ENCODE measurements at regions not wholly inside any gene's neighbourhood (a gene's known extent, or its start where the extent isn't known, plus 50 kb on each side); places are given as distances from the start of the nearest gene placed in this dataset.

DNA sequence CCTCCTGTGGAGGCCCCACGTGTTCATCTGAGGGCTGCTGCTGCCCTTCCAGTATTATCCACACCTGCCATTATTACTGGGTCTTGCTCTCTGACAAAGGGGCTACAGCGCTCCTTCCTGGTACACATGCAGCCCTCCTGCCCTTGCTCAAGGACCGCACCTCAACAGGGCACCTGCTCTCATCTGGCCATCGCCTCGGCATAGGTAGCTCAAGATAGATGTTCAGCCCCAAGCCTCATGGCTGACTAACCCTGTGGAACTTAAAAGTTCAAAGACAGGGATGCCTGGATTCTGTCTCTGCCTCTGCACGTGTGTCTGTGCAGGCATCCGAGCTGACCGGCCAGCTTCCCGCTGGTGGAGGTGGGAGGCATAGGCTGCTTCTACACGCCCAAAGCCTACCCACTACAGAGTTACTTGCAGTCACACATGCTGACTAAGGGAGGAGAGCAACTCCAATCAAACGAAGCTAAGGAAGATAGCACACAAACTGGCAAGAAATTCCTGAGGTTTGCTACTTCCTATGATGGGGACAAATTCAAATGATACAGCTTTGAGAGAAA, 152.5 kb upstream of the ATP10A start:
- POLR2A ChIA-PET, result no interaction called here
- TF ChIP-seq MAFK (IDR thresholded peaks at IDR 0.05; ENCODE audit: partially characterized antibody) (no peak), NPAS2 (CRISPR knock-in tag; IDR thresholded peaks at IDR 0.05; ENCODE audit: borderline replicate concordance) (no peak), RNF2 (IDR thresholded peaks at IDR 0.05; ENCODE audit: borderline replicate concordance, low read depth) (no peak), NR3C1 (IDR thresholded peaks at IDR 0.05) (no peak), CHD4 (IDR thresholded peaks at IDR 0.05; ENCODE audit: borderline replicate concordance) (no peak), FOSL2 (IDR thresholded peaks at IDR 0.05) (no peak), FOSL2 (CRISPR knock-in tag; IDR thresholded peaks at IDR 0.05) (no peak), ESRRA (IDR thresholded peaks at IDR 0.05; ENCODE audit: borderline replicate concordance, low read length) (no peak), HEYL (CRISPR knock-in tag; IDR thresholded peaks at IDR 0.05) (no peak), HOXB5 (CRISPR knock-in tag; IDR thresholded peaks at IDR 0.05) (no peak), ELK1 (IDR thresholded peaks at IDR 0.05; ENCODE audit: low read depth, low read length) (no peak), FOXS1 (CRISPR knock-in tag; IDR thresholded peaks at IDR 0.05) (no peak), CBX2 (IDR thresholded peaks at IDR 0.05; ENCODE audit: borderline replicate concordance, low read depth) (no peak), POLR2A (IDR thresholded peaks at IDR 0.05; ENCODE audit: low read length) (no peak), ZSCAN20 (CRISPR knock-in tag; IDR thresholded peaks at IDR 0.05) (no peak), RCOR1 (IDR thresholded peaks at IDR 0.05; ENCODE audit: low read depth, low read length) (no peak), TFCP2L1 (CRISPR knock-in tag; IDR thresholded peaks at IDR 0.05) (no peak), HOXB13 (CRISPR knock-in tag; IDR thresholded peaks at IDR 0.05; ENCODE audit: low read depth) (no peak), GATA3 (IDR thresholded peaks at IDR 0.05; ENCODE audit: borderline replicate concordance) (no peak), FOSB (CRISPR knock-in tag; IDR thresholded peaks at IDR 0.05) (no peak)
- TF ChIP-seq, protein P1, sequence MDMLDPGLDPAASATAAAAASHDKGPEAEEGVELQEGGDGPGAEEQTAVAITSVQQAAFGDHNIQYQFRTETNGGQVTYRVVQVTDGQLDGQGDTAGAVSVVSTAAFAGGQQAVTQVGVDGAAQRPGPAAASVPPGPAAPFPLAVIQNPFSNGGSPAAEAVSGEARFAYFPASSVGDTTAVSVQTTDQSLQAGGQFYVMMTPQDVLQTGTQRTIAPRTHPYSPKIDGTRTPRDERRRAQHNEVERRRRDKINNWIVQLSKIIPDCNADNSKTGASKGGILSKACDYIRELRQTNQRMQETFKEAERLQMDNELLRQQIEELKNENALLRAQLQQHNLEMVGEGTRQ (IDR thresholded peaks at IDR 0.05), result no peak

GRCh38 chr15:26013981-26014380, 150.9 kb upstream of the ATP10A start:
- H3K9me3 ChIP-seq, result no peaks in the 10 kb centered on the region
- POLR2A ChIA-PET, result no interaction called here
- no peak for DNase-seq (ENCODE audit: low read depth in 1 of 2, low spot score in 1 of 2)

More for the DNA sequence above, 152.5 kb upstream of the ATP10A start:
- no peak overlapping the region for H3K27ac ChIP-seq
- 54% methylated on average over 9 of the region's 11 CpGs for WGBS (ENCODE audit: missing lambda C conversion rate)
- ATAC-seq (no peak), FAIRE-seq (no peak), DNase-seq (ENCODE audit: low read depth in 1 of 2, low spot score in 1 of 2) (no peak)
- no peak overlapping the region for H3K4me3 ChIP-seq
- H3K4me1 ChIP-seq, result no peaks in the 10 kb centered on the region
- H3K4me2 ChIP-seq, result no peak overlapping the region
- CTCF ChIA-PET, result no interaction called here
- H3K9me3 ChIP-seq, result no peaks in the 10 kb centered on the region

More at GRCh38 chr15:26013981-26014380, 150.9 kb upstream of the ATP10A start:
- FAIRE-seq (no peak), ATAC-seq (no peak)
- CTCF ChIA-PET, result no interaction called here
- TF ChIP-seq EHF (CRISPR knock-in tag; IDR thresholded peaks at IDR 0.05) (no peak), HES2 (IDR thresholded peaks at IDR 0.05) (no peak), KDM5A (IDR thresholded peaks at IDR 0.05) (no peak), PHF8 (IDR thresholded peaks at IDR 0.05; ENCODE audit: borderline replicate concordance, low read depth) (no peak), NR3C1 (IDR thresholded peaks at IDR 0.05) (no peak), FOXS1 (CRISPR knock-in tag; IDR thresholded peaks at IDR 0.05) (no peak), CBX2 (IDR thresholded peaks at IDR 0.05; ENCODE audit: borderline replicate concordance, low read depth) (no peak), ZNF302 (CRISPR knock-in tag; IDR thresholded peaks at IDR 0.05) (no peak), JUN (IDR thresholded peaks at IDR 0.05) (no peak), PBX3 (IDR thresholded peaks at IDR 0.05) (no peak), ZC3H11A (IDR thresholded peaks at IDR 0.05) (no peak), CBX8 (IDR thresholded peaks at IDR 0.05) (no peak), RFX5 (IDR thresholded peaks at IDR 0.05) (no peak), MAX (IDR thresholded peaks at IDR 0.05) (no peak), RAD21 (conservative IDR thresholded peaks at IDR 0.05 in 1 of 2, IDR thresholded peaks at IDR 0.05 in 1 of 2) (no peak), BCL3 (IDR thresholded peaks at IDR 0.05) (no peak), MYC (IDR thresholded peaks at IDR 0.05; ENCODE audit: borderline replicate concordance, low read length) (no peak)
- H3K4me2 ChIP-seq, result no peak overlapping the region
- WGBS (ENCODE audit: missing lambda C conversion rate), result 34% methylated on average over 4 of the region's 5 CpGs
- H3K27ac ChIP-seq, result no peak overlapping the region
- no peak overlapping the region for H3K4me3 ChIP-seq
- no peaks in the 10 kb centered on the region for H3K4me1 ChIP-seq

All from A549 (cell line).